OCI-LY7 (cell line): ENCODE measurements at regions not wholly inside any gene's neighbourhood (a gene's known extent, or its start where the extent isn't known, plus 50 kb on each side); places are given as distances from the start of the nearest gene placed in this dataset.

Experiments
- CTCF ChIP-seq: fragments of 200-600 bp; sonication (generic); conservative IDR thresholded peaks from 2 replicates; pipeline ENCODE4 v1.5.1; 2014; ENCODE audit warnings: mild to moderate bottlenecking, antibody characterized with exemption, low read length, moderate library complexity, mixed read lengths
- EZH2phosphoT487 ChIP-seq: fragments of 200-600 bp; sonication (generic); IDR thresholded peaks from 2 replicates; pipeline ENCODE4 v1.6.1; 2018; ENCODE audit warnings: low read depth, borderline replicate concordance, mild to moderate bottlenecking, mixed run types, antibody characterized with exemption, low read length, moderate library complexity, mixed read lengths

DNA sequence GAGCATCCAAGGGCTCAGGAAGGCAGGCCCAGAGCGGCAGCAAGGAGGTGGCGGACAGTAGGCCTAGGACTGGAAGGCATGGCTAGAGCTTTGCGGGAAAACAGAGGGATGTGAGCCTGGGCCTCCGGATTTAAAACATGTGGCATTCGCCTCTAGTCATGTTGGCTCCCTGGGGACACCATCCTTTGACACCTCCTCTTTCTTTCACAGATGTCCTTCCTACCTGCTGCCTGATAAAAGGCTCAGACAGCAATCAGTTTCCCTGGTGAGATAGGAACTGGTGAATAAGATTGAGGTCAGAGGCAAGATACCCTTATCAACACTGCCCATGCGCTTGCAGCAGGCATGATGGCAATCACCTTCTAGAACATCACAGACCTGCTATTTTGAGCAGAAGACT is 277.6 kb downstream of the SIPA1L2 start:
- TF ChIP-seq CTCF: no peak
- no peak for TF ChIP-seq EZH2phosphoT487
